Kidney epithelial cell (primary cell): ENCODE measurements at regions not wholly inside any gene's neighbourhood (a gene's known extent, or its start where the extent isn't known, plus 50 kb on each side); places are given as distances from the start of the nearest gene placed in this dataset.
"Not testable (repeated sequence)": the region's sequence is repeated elsewhere in the genome, so short reads cannot be mapped to it uniquely, and the experiment has no call there.

ENCODE experiments used
- DNase-seq: peaks from one replicate; pipeline ENCODE4 v3.0.0-alpha.2; 2010; ENCODE audit warnings: low read depth
- H3K27me3 ChIP-seq: 2 replicates; pipeline ENCODE4 v1.6.0; 2011; ENCODE audit warnings: low read length; ENCODE audit not compliant: control insufficient read depth, insufficient read depth
- H3K36me3 ChIP-seq: 2 replicates; pipeline ENCODE4 v1.5.1; 2011; ENCODE audit warnings: low read length; ENCODE audit not compliant: control insufficient read depth, insufficient read depth
- H3K4me3 ChIP-seq: 2 replicates; pipeline ENCODE4 v1.5.1; 2011; ENCODE audit warnings: low read depth, mild to moderate bottlenecking, control low read depth, low read length
- CTCF ChIP-seq: IDR thresholded peaks from 2 replicates; pipeline ENCODE4 v1.5.1; 2011; ENCODE audit warnings: mild to moderate bottlenecking, moderate library complexity, low read length, control low read depth, inconsistent platforms; ENCODE audit not compliant: insufficient read depth, poor library complexity, severe bottlenecking

- no peak overlapping the region for H3K4me3 ChIP-seq
- H3K36me3 ChIP-seq: no peaks in the 10 kb centered on the region
- H3K27me3 ChIP-seq: no peaks in the 10 kb centered on the region
- no peak for TF ChIP-seq CTCF
- DNase-seq: no peak
Observed at GRCh38 chr12:74595696-74596095, 58.1 kb downstream of the ATXN7L3B start.

GRCh38 chr12:74598819-74599218 is 61.2 kb downstream of the ATXN7L3B start:
- no peak overlapping the region for H3K4me3 ChIP-seq
- DNase-seq: no peak
- no peaks in the 10 kb centered on the region for H3K27me3 ChIP-seq
- no peaks in the 10 kb centered on the region for H3K36me3 ChIP-seq
- TF ChIP-seq CTCF: no peak

- H3K36me3 ChIP-seq: no peaks in the 10 kb centered on the region
- no peaks in the 10 kb centered on the region for H3K27me3 ChIP-seq
- DNase-seq: no peak
- H3K4me3 ChIP-seq: no peak overlapping the region
- TF ChIP-seq CTCF: no peak
Observed at GRCh38 chr12:74599932-74600331, 62.3 kb downstream of the ATXN7L3B start.

GRCh38 chr12:74600817-74601216 is 63.2 kb downstream of the ATXN7L3B start:
- H3K27me3 ChIP-seq, H3K4me3 ChIP-seq, DNase-seq, H3K36me3 ChIP-seq: not testable (repeated sequence)

- no peak for TF ChIP-seq CTCF
- Histone ChIP-seq H3K4me3 (no peak overlapping the region), H3K27me3 (no peaks in the 10 kb centered on the region), H3K36me3 (no peaks in the 10 kb centered on the region)
- no peak for DNase-seq
Observed at GRCh38 chr12:74602881-74603672, 65.4 kb downstream of the ATXN7L3B start.

- Histone ChIP-seq H3K36me3 (no peaks in the 10 kb centered on the region), H3K4me3 (no peak overlapping the region), H3K27me3 (no peaks in the 10 kb centered on the region)
- TF ChIP-seq CTCF: no peak
- no peak for DNase-seq
Observed at GRCh38 chr12:74608231-74608775, 70.7 kb downstream of the ATXN7L3B start.
